H9 (cell line): ENCODE measurements at regions not wholly inside any gene's neighbourhood (a gene's known extent, or its start where the extent isn't known, plus 50 kb on each side); places are given as distances from the start of the nearest gene placed in this dataset.

Experiments
- DNase-seq: peaks from one replicate; pipeline ENCODE4 v3.0.0-alpha.2; 2017
- H2AFZ ChIP-seq: one replicate; pipeline ENCODE4 v1.6.1; 2013; ENCODE audit warnings: mild to moderate bottlenecking, low read length, control low read depth, moderate library complexity
- H2AK5ac ChIP-seq: 2 replicates; pipeline ENCODE4 v1.6.1; 2013; ENCODE audit warnings: low read length, control low read depth, mixed read lengths; ENCODE audit not compliant: insufficient read length
- H2BK120ac ChIP-seq: one replicate; pipeline ENCODE4 v1.6.1; 2013; ENCODE audit warnings: low read depth, mild to moderate bottlenecking, low read length, control low read depth, inconsistent platforms; ENCODE audit not compliant: poor library complexity, severe bottlenecking
- H2BK12ac ChIP-seq: 2 replicates; pipeline ENCODE4 v1.6.1; 2013; ENCODE audit warnings: low read length, control low read depth, mixed read lengths, low read depth; ENCODE audit not compliant: insufficient read length
- H2BK15ac ChIP-seq: 2 replicates; pipeline ENCODE4 v1.6.1; 2013; ENCODE audit warnings: low read depth, low read length, control low read depth
- H2BK20ac ChIP-seq: one replicate; pipeline ENCODE4 v1.6.1; 2013; ENCODE audit warnings: low read depth, mild to moderate bottlenecking, low read length, control low read depth, inconsistent platforms; ENCODE audit not compliant: poor library complexity, severe bottlenecking
- H2BK5ac ChIP-seq: 2 replicates; pipeline ENCODE4 v1.6.1; 2013; ENCODE audit warnings: low read length, control low read depth, mixed read lengths; ENCODE audit not compliant: insufficient read length
- H3K14ac ChIP-seq: 2 replicates; pipeline ENCODE4 v1.6.1; 2013; ENCODE audit warnings: low read length, control low read depth; ENCODE audit not compliant: insufficient read depth
- H3K18ac ChIP-seq: 2 replicates; pipeline ENCODE4 v1.6.1; 2013; ENCODE audit warnings: low read depth, mild to moderate bottlenecking, mixed read lengths, low read length, control low read depth; ENCODE audit not compliant: insufficient read length
- H3K23ac ChIP-seq: 2 replicates; pipeline ENCODE4 v1.6.1; 2013; ENCODE audit warnings: low read length, control low read depth, mixed read lengths, low read depth; ENCODE audit not compliant: insufficient read length
- H3K23me2 ChIP-seq: 2 replicates; pipeline ENCODE4 v1.6.1; 2013; ENCODE audit warnings: low read depth, mild to moderate bottlenecking, mixed read lengths, low read length, control low read depth; ENCODE audit not compliant: insufficient read length, poor library complexity, severe bottlenecking
- H3K27ac ChIP-seq: 2 replicates; pipeline ENCODE4 v1.5.1; 2013; ENCODE audit warnings: low read length, control low read depth, mixed read lengths, low read depth; ENCODE audit not compliant: insufficient read length
- H3K27me3 ChIP-seq: 2 replicates; pipeline ENCODE4 v1.6.1; 2013; ENCODE audit warnings: low read length, control low read depth, inconsistent platforms; ENCODE audit not compliant: insufficient read depth
- H3K4ac ChIP-seq: 2 replicates; pipeline ENCODE4 v1.6.1; 2013; ENCODE audit warnings: low read depth, mild to moderate bottlenecking, control low read depth, inconsistent platforms, low read length, moderate library complexity
- H3K4me1 ChIP-seq: 2 replicates; pipeline ENCODE4 v1.6.1; 2013; ENCODE audit warnings: low read length, control low read depth, inconsistent platforms; ENCODE audit not compliant: insufficient read depth
- H3K4me2 ChIP-seq: 2 replicates; pipeline ENCODE4 v1.6.1; 2013; ENCODE audit warnings: low read length, control low read depth, mixed read lengths; ENCODE audit not compliant: insufficient read length, insufficient read depth
- H3K56ac ChIP-seq: 2 replicates; pipeline ENCODE4 v1.6.1; 2013; ENCODE audit warnings: low read depth, mild to moderate bottlenecking, mixed read lengths, low read length, control low read depth; ENCODE audit not compliant: insufficient read length
- H3K79me1 ChIP-seq: 2 replicates; pipeline ENCODE4 v1.6.1; 2013; ENCODE audit warnings: low read depth, mild to moderate bottlenecking, moderate library complexity, low read length, control low read depth, inconsistent platforms; ENCODE audit not compliant: insufficient read depth, poor library complexity, severe bottlenecking
- H3K79me2 ChIP-seq: 2 replicates; pipeline ENCODE4 v1.6.1; 2013; ENCODE audit warnings: low read length, control low read depth, inconsistent platforms; ENCODE audit not compliant: insufficient read depth
- H3K9ac ChIP-seq: 2 replicates; pipeline ENCODE4 v1.6.1; 2013; ENCODE audit warnings: low read length, control low read depth, mixed read lengths; ENCODE audit not compliant: insufficient read length; ENCODE audit errors: extremely low read depth
- H3K9me3 ChIP-seq: one replicate; pipeline ENCODE4 v1.6.1; 2013; ENCODE audit warnings: low read depth, low read length, inconsistent platforms; ENCODE audit not compliant: control insufficient read depth
- H3T11ph ChIP-seq: one replicate; pipeline ENCODE4 v1.6.1; 2013; ENCODE audit warnings: mild to moderate bottlenecking, low read length, control low read depth, inconsistent platforms
- H4K20me1 ChIP-seq: one replicate; pipeline ENCODE4 v1.6.1; 2013; ENCODE audit not compliant: control insufficient read depth, insufficient read length, insufficient read depth
- H4K5ac ChIP-seq: 2 replicates; pipeline ENCODE4 v1.6.1; 2013; ENCODE audit warnings: low read depth, mild to moderate bottlenecking, mixed read lengths, low read length, control low read depth; ENCODE audit not compliant: insufficient read length
- H4K8ac ChIP-seq: replicated peaks from 2 replicates; pipeline ENCODE4 v1.6.1; 2013; ENCODE audit warnings: low read length, control low read depth, mixed read lengths, low read depth; ENCODE audit not compliant: insufficient read length
- H4K91ac ChIP-seq: 2 replicates; pipeline ENCODE4 v1.6.1; 2013; ENCODE audit warnings: low read depth, mild to moderate bottlenecking, moderate library complexity, mixed read lengths, low read length, control low read depth; ENCODE audit not compliant: insufficient read length
- H3K27ac Mint-ChIP-seq, 3 experiments: 2 replicates in 2 of 3; 3 replicates in 1 of 3; pipeline ENCODE4 v1.8.0; 2020 to 2021; ENCODE audit warnings: mixed read lengths in 3 of 3, mild to moderate bottlenecking in 1 of 3, moderate library complexity in 1 of 3
- H3K27me3 Mint-ChIP-seq: 2 replicates; pipeline ENCODE4 v1.8.0; 2021; ENCODE audit warnings: low read depth, mild to moderate bottlenecking, moderate library complexity, mixed read lengths
- H3K36me3 Mint-ChIP-seq, 3 experiments: 2 replicates in 2 of 3; 3 replicates in 1 of 3; pipeline ENCODE4 v1.8.0; 2020 to 2021; ENCODE audit warnings: low read depth in 3 of 3, mixed read lengths in 3 of 3; ENCODE audit not compliant: insufficient read depth in 1 of 3
- H3K4me1 Mint-ChIP-seq, 2 experiments: 2 replicates each; pipeline ENCODE4 v1.8.0; 2020; ENCODE audit warnings: mixed read lengths in 2 of 2
- H3K4me3 Mint-ChIP-seq, 2 experiments: 2 replicates in 1 of 2; 3 replicates in 1 of 2; pipeline ENCODE4 v1.8.0; 2020 to 2021; ENCODE audit warnings: mild to moderate bottlenecking in 2 of 2, mixed read lengths in 2 of 2, moderate library complexity in 1 of 2
- H3K9me3 Mint-ChIP-seq, 2 experiments: 2 replicates in 1 of 2; 3 replicates in 1 of 2; pipeline ENCODE4 v1.8.0; 2020; ENCODE audit warnings: mild to moderate bottlenecking in 2 of 2, mixed read lengths in 2 of 2, moderate library complexity in 1 of 2
- CTCF ChIP-seq: fragments of 200-600 bp; sonication (generic); conservative IDR thresholded peaks from 3 replicates; pipeline ENCODE4 v1.8.0; 2021; ENCODE audit warnings: antibody characterized with exemption, mild to moderate bottlenecking
- WGBS: extraction: QIAGEN DNeasy Blood & Tissue Kit; methylation state at CpG from one replicate; pipeline ENCODE4 v1.1.7; 2013; ENCODE audit warnings: missing lambda C conversion rate, low lambda C conversion rate, mixed read lengths; ENCODE audit not compliant: insufficient read length; ENCODE audit errors: extremely low coverage; 5-methylcytosine and 5-hydroxymethylcytosine counted together

GRCh38 chr4:162866565-162866964 is 300.1 kb downstream of the NAF1 start:
- Mint-ChIP-seq H3K4me1 (peaks cover 0 to 5% of the 10 kb centered on the region in 2 experiments; a peak in 1 of 4 replicates), H3K27me3 (no peaks in the 10 kb centered on the region), H3K36me3 (peaks cover 0 to 25% (median 7%) of the 10 kb centered on the region in 3 experiments; a peak in 4 of 7 replicates), H3K27ac (no peak overlapping the region; a peak in 1 of 7 replicates), H3K4me3 (no peak overlapping the region), H3K9me3 (peaks cover 8 to 12% of the 10 kb centered on the region in 2 experiments; a peak in 4 of 5 replicates)
- Histone ChIP-seq H3K27me3 (no peaks in the 10 kb centered on the region), H3K56ac (no peak overlapping the region), H2AK5ac (no peak overlapping the region), H3K9me3 (no peaks in the 10 kb centered on the region), H2AFZ (no peak overlapping the region), H2BK20ac (no peak overlapping the region), H4K20me1 (no peaks in the 10 kb centered on the region), H3K23ac (no peak overlapping the region), H4K8ac (no peak overlapping the region), H3K79me1 (no peaks in the 10 kb centered on the region), H4K5ac (no peak overlapping the region), H2BK15ac (no peak overlapping the region), H3K23me2 (no peaks in the 10 kb centered on the region), H3K4ac (no peak overlapping the region), H3K9ac (no peak overlapping the region), H3K27ac (no peak overlapping the region), H3K4me2 (no peak overlapping the region), H3K18ac (no peak overlapping the region), H2BK5ac (no peak overlapping the region), H3K4me1 (no peaks in the 10 kb centered on the region), H3T11ph (no peak overlapping the region), H3K14ac (no peak overlapping the region), H4K91ac (no peak overlapping the region), H3K79me2 (no peaks in the 10 kb centered on the region), H2BK12ac (no peak overlapping the region), H2BK120ac (no peak overlapping the region)
- no peak for TF ChIP-seq CTCF
- no peak for DNase-seq
- WGBS: no CpG with 5 or more reads among the region's 2 CpGs
